ENCODE measurements at regions not wholly inside any gene's neighbourhood (a gene's known extent, or its start where the extent isn't known, plus 50 kb on each side); places are given as distances from the start of the nearest gene placed in this dataset.

GRCh38 chr18:69143084-69143483 is 257.6 kb upstream of the DOK6 start:
- H3F3A ChIP-seq (ENCODE audit: insufficient read depth, low read length, poor library complexity, severe bottlenecking) = no peaks in the 10 kb centered on the region
- no peaks in the 10 kb centered on the region for H3K9me3 ChIP-seq (ENCODE audit: low read length)

GRCh38 chr18:69152436-69152835 is 248.3 kb upstream of the DOK6 start:
- H3K4me2 ChIP-seq (ENCODE audit: low read length) = no peak overlapping the region
- H4K20me1 ChIP-seq (ENCODE audit: insufficient read depth) = no peaks in the 10 kb centered on the region
- no peaks in the 10 kb centered on the region for H3K79me2 ChIP-seq (replicated peaks; ENCODE audit: insufficient read depth, low read length)
- no peaks in the 10 kb centered on the region for H3F3A ChIP-seq (ENCODE audit: insufficient read depth, low read length, poor library complexity, severe bottlenecking)
- no peaks in the 10 kb centered on the region for H3K9me2 ChIP-seq (ENCODE audit: insufficient read depth, low read length)
- no peak overlapping the region for H3K27ac ChIP-seq (ENCODE audit: low read length)
- H2AFZ ChIP-seq (ENCODE audit: low read depth, low read length) = no peak overlapping the region
- no peaks in the 10 kb centered on the region for H3K9me3 ChIP-seq (ENCODE audit: low read length)
- H3K36me3 ChIP-seq (ENCODE audit: insufficient read depth, low read length) = no peaks in the 10 kb centered on the region
- no peaks in the 10 kb centered on the region for H3K27me3 ChIP-seq (ENCODE audit: insufficient read depth, low read depth, low read length)
- peak; percentile 48 for TF ChIP-seq POLR2AphosphoS5 (IDR thresholded peaks at IDR 0.05)
- no peak for TF ChIP-seq EZH2 (IDR thresholded peaks at IDR 0.05; ENCODE audit: borderline replicate concordance, insufficient read depth, low read length, poor library complexity, severe bottlenecking)
- no peak for TF ChIP-seq MXI1 (conservative IDR thresholded peaks at IDR 0.05; ENCODE audit: poor library complexity, severe bottlenecking)
- peak; percentile 44 for TF ChIP-seq EP300 (conservative IDR thresholded peaks at IDR 0.05; ENCODE audit: poor library complexity, severe bottlenecking)
- H3K9ac ChIP-seq (ENCODE audit: low read length) = no peak overlapping the region
- no peak overlapping the region for H3K4me3 ChIP-seq (ENCODE audit: low read length)

More at GRCh38 chr18:69143084-69143483, 257.6 kb upstream of the DOK6 start:
- no peaks in the 10 kb centered on the region for H3K27me3 ChIP-seq (ENCODE audit: insufficient read depth, low read depth, low read length)
- H4K20me1 ChIP-seq (ENCODE audit: insufficient read depth) = no peaks in the 10 kb centered on the region
- H3K27ac ChIP-seq (ENCODE audit: low read length) = no peak overlapping the region
- H3K4me2 ChIP-seq (ENCODE audit: low read length) = no peak overlapping the region
- H3K4me3 ChIP-seq (ENCODE audit: low read length) = no peak overlapping the region
- H3K79me2 ChIP-seq (replicated peaks; ENCODE audit: insufficient read depth, low read length) = no peaks in the 10 kb centered on the region
- no peak overlapping the region for H3K9ac ChIP-seq (ENCODE audit: low read length)
- H2AFZ ChIP-seq (ENCODE audit: low read depth, low read length) = no peak overlapping the region
- no peak for TF ChIP-seq MXI1 (conservative IDR thresholded peaks at IDR 0.05; ENCODE audit: poor library complexity, severe bottlenecking)
- no peaks in the 10 kb centered on the region for H3K9me2 ChIP-seq (ENCODE audit: insufficient read depth, low read length)
- H3K36me3 ChIP-seq (ENCODE audit: insufficient read depth, low read length) = no peaks in the 10 kb centered on the region

- no peak overlapping the region for H3K4me2 ChIP-seq (ENCODE audit: low read length)
- TF ChIP-seq POLR2AphosphoS5 (IDR thresholded peaks at IDR 0.05) (no peak), EP300 (conservative IDR thresholded peaks at IDR 0.05; ENCODE audit: poor library complexity, severe bottlenecking) (no peak), MXI1 (conservative IDR thresholded peaks at IDR 0.05; ENCODE audit: poor library complexity, severe bottlenecking) (no peak), TAF1 (IDR thresholded peaks at IDR 0.05; ENCODE audit: low read depth) (no peak), EZH2 (IDR thresholded peaks at IDR 0.05; ENCODE audit: borderline replicate concordance, insufficient read depth, low read length, poor library complexity, severe bottlenecking) (no peak), SMC3 (conservative IDR thresholded peaks at IDR 0.05; ENCODE audit: poor library complexity) (no peak), REST (IDR thresholded peaks at IDR 0.05; ENCODE audit: borderline replicate concordance) (no peak), CTCF (IDR thresholded peaks at IDR 0.05; ENCODE audit: poor library complexity, severe bottlenecking) (no peak), RAD21 (conservative IDR thresholded peaks at IDR 0.05) (no peak)
- no peaks in the 10 kb centered on the region for H3K9me3 ChIP-seq (ENCODE audit: low read length)
- H3K79me2 ChIP-seq (replicated peaks; ENCODE audit: insufficient read depth, low read length) = no peaks in the 10 kb centered on the region
- H3K27ac ChIP-seq (ENCODE audit: low read length) = no peak overlapping the region
- no peak overlapping the region for H2AFZ ChIP-seq (ENCODE audit: low read depth, low read length)
- H3K9me2 ChIP-seq (ENCODE audit: insufficient read depth, low read length) = no peaks in the 10 kb centered on the region
- no peak overlapping the region for H3K9ac ChIP-seq (ENCODE audit: low read length)
- no peaks in the 10 kb centered on the region for H3F3A ChIP-seq (ENCODE audit: insufficient read depth, low read length, poor library complexity, severe bottlenecking)
- H3K27me3 ChIP-seq (ENCODE audit: insufficient read depth, low read depth, low read length) = no peaks in the 10 kb centered on the region
- no peaks in the 10 kb centered on the region for H3K36me3 ChIP-seq (ENCODE audit: insufficient read depth, low read length)
- H4K20me1 ChIP-seq (ENCODE audit: insufficient read depth) = no peaks in the 10 kb centered on the region
- no peak overlapping the region for H3K4me3 ChIP-seq (ENCODE audit: low read length)
Observed at GRCh38 chr18:69157906-69158305, 242.8 kb upstream of the DOK6 start.

All from neural cell (in vitro differentiated cells).